GM12892 (cell line): ENCODE measurements at regions not wholly inside any gene's neighbourhood (a gene's known extent, or its start where the extent isn't known, plus 50 kb on each side); places are given as distances from the start of the nearest gene placed in this dataset.

Source experiments
- POLR2AphosphoS5 ChIP-seq: IDR thresholded peaks from 2 replicates; pipeline ENCODE4 v1.6.1; 2011; ENCODE audit warnings: low read depth, low read length, control low read depth
- TAF1 ChIP-seq: IDR thresholded peaks from 2 replicates; pipeline ENCODE4 v1.6.1; 2011; ENCODE audit warnings: low read depth, mild to moderate bottlenecking, control low read depth, low read length, borderline replicate concordance

DNA sequence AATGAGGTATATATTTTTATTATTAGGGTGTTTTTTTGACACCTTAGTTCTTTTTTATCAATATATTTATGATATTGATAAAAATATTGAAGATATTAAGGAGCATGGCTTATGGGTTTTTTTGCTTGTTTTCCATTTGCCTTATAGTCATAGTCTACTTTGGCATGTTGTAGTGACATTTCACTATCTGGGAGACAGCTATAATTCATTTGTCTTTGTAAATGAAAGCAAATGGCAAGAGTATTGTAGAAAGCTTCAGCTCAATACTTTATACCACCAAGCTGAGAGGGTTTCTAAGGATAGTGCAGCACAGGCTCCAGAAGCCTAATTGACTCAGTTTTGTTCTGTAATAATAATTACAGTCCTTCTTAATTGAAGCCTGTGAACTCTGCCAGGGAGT, 1182.3 kb downstream of the EFNA5 start:
- TF ChIP-seq POLR2AphosphoS5 (no peak), TAF1 (no peak)
